WI38 (cell line): ENCODE measurements at regions not wholly inside any gene's neighbourhood (a gene's known extent, or its start where the extent isn't known, plus 50 kb on each side); places are given as distances from the start of the nearest gene placed in this dataset.

Experiments
- H3K4me3 ChIP-seq: 2 replicates; pipeline ENCODE4 v1.5.1; 2011; ENCODE audit warnings: low read depth, mild to moderate bottlenecking, control low read depth, low read length
- TF ChIP-seq, protein P1 (sequence below): IDR thresholded peaks from 2 replicates; pipeline ENCODE4 v1.5.1; 2012; ENCODE audit warnings: low read depth, mild to moderate bottlenecking, control low read depth, low read length

DNA sequence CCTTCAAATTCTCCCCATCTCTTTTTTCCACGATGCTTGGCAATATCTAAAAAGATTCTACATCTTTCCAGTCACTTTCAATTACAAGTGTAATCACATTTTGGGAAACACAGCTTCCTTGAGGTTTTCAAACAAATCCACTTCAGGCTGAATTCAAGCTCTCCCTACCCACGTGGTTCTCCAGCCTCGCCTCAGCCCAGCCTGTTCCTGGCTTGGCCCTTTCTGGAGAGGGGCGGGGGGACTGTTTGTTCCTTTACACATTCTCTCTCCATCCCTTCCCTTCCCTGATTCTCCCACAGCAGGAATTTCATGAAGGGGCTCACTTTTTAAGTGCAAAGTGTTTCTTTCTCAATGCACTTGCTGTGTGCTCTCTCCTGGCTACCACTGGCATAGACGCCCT, 226.3 kb upstream of the SOX11 start:
- H3K4me3 ChIP-seq, result no peak overlapping the region
- TF ChIP-seq, protein P1, sequence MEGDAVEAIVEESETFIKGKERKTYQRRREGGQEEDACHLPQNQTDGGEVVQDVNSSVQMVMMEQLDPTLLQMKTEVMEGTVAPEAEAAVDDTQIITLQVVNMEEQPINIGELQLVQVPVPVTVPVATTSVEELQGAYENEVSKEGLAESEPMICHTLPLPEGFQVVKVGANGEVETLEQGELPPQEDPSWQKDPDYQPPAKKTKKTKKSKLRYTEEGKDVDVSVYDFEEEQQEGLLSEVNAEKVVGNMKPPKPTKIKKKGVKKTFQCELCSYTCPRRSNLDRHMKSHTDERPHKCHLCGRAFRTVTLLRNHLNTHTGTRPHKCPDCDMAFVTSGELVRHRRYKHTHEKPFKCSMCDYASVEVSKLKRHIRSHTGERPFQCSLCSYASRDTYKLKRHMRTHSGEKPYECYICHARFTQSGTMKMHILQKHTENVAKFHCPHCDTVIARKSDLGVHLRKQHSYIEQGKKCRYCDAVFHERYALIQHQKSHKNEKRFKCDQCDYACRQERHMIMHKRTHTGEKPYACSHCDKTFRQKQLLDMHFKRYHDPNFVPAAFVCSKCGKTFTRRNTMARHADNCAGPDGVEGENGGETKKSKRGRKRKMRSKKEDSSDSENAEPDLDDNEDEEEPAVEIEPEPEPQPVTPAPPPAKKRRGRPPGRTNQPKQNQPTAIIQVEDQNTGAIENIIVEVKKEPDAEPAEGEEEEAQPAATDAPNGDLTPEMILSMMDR, result no peak

DNA sequence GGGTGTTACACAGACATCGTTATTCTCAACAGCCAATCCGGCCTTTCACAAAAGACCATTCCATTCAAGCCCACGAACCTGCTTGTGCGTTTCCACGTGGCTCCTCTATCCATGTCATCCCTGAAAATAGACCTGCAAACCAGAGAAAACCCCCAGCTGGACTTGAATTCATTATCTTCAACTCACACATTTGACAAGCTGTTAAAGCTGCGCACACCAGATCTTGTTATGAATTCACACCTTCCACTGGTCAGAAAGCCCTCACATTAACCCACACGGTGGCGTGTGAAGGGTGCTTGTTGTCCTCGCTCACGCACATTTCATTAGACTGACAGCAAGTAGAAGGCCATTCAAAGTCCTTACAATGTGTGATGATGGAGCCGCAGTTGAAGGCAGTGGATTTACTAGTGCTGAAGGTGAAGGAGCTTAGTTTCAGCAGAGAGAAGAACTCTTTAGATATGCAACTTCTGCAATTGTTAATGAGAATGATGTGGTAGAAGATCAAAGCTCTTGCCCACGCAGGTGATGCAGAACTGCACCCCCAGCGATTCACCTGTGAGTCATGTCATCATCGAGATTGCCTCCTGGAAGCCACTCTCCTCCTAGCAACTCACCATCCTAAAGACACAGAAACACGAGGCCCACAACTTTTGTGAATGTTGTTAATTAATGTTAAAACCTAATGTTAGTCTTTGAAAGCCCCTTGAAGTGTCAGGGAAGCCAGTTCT, 224.8 kb upstream of the SOX11 start:
- TF ChIP-seq, protein P1, result no peak

DNA sequence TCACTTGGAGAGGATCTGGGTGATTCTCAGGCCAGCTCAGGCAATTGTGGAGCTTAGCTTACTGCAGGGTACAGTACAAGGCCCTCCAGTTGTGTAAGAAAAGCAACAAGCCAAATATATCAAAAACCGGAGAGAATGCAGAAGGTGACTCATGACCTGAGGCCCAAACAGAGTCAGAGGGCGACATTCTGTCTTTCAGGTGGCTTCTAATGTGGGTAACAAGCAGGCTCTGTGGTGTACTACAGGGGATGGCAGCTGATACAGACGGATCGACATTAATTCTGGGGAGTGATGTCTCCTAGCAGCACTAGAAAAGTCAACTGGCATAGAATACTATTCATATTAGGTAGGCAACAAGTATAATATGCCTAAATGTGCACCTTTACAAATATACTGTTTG, 219.5 kb upstream of the SOX11 start:
- TF ChIP-seq, protein P1, result no peak

More for the DNA sequence above, 224.8 kb upstream of the SOX11 start:
- no peak overlapping the region for H3K4me3 ChIP-seq

DNA sequence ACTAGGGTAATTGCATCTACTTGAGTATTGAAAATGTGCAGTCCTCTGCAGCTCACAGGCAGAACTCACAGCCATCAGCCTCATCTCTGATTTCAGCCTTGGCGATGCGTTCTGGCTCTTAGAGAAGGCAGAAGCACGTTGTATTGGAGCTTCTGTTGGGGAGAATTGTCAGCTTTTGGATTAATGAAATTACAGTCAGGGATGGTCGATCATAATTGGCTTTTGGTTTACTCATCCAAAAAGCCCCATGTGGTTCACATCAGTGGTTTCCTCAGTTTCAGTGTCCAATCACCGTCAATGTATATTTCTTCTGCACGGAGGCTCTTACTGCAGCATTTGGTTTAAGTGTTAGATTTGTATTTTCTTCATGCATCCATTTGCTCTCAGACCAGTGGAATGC, 218.5 kb upstream of the SOX11 start:
- H3K4me3 ChIP-seq, result no peak overlapping the region
- TF ChIP-seq, protein P1, result no peak

More for the DNA sequence above, 219.5 kb upstream of the SOX11 start:
- no peak overlapping the region for H3K4me3 ChIP-seq

DNA sequence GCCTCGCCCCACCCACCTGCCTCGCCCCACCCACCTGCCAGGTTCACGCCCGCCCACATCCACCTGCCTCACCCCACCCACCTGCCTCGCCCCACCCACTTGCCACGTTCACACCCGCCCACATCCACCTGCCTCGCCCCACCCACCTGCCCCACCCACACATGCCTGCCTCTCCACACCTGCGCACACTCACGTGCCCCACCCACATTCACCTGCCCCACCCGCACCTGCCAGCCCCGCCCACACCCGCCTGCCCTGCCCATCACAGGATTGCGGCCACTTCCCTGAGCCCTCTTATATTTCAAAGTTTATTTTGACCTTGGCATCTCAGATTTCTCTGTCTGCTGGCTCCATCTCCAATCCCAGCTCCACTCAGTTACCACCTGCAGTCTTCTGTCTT, 217.5 kb upstream of the SOX11 start:
- TF ChIP-seq, protein P1, result no peak
- no peak overlapping the region for H3K4me3 ChIP-seq

DNA sequence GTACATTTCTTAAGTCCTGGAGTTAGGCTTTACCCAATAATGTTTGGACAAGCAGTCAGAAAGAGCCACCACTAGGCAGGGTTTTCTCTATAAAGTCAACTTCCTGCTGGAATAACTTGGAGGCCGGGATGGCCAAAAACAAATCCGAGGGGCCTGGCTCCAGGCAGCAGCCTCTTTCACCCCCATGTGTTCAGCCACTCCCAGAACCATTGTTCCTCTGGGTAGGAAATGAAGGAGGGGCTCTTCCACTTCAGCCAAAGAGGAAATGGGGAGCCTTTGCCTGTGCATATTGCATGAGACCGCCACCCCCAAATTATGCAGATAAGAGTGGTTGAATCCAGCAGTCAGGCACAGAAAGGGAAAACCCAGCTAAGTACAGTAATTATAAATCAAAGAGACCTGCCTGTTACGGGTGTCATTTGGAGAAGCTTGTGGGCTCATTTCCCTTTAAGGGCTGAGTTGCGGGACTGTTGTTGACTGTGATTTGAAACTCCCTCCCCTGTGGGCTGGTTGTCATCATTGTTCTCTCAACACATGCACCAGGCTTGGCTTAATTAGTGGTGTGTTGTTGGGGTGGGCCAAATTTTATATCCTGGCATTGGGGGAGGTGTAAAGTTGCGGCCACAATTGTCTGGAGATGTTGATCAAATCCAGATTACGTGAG, 212.8 kb upstream of the SOX11 start:
- no peak overlapping the region for H3K4me3 ChIP-seq
- TF ChIP-seq, protein P1, result no peak

DNA sequence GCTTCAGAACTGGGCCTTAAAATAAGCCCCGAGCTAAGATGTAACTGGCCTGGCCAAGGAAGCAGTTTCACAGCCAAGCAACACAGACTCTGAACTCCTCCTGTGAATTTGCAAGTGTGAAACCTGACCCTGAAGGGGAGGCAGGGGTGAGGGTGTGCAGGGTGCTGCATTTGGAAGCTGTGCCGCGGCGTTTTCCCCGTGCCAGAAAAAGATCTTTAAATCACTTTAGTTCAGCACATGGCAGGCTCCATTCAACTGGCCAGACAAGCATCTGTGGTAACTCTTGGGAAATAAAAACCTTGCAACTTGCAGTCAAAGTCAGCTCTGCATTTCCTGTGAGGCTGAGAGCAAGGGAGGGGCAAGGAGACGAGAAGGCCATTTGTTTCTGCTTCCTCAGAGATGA, 209.3 kb upstream of the SOX11 start:
- TF ChIP-seq, protein P1, result no peak
- H3K4me3 ChIP-seq, result no peak overlapping the region
